ENCODE measurements at regions not wholly inside any gene's neighbourhood (a gene's known extent, or its start where the extent isn't known, plus 50 kb on each side); places are given as distances from the start of the nearest gene placed in this dataset.

GRCh38 chr15:99486371-99487336 lies 79.1 kb upstream of the MEF2A start:
- TF ChIP-seq CTCF (IDR thresholded peaks at IDR 0.05) (no peak), STAT6 (CRISPR knock-in tag; conservative IDR thresholded peaks at IDR 0.05; ENCODE audit: low read depth) (no peak), ZBTB21 (CRISPR knock-in tag; IDR thresholded peaks at IDR 0.05; ENCODE audit: borderline replicate concordance) (no peak), CREB1 (CRISPR knock-in tag; IDR thresholded peaks at IDR 0.05) (no peak), FOXK1 (CRISPR knock-in tag; IDR thresholded peaks at IDR 0.05) (peak; percentile 49; the same call in 1 of the 2 replicates), HMGXB4 (CRISPR knock-in tag; IDR thresholded peaks at IDR 0.05) (no peak), USF2 (CRISPR knock-in tag; IDR thresholded peaks at IDR 0.05) (no peak)

Measured in WTC11 (cell line).